ENCODE measurements at regions not wholly inside any gene's neighbourhood (a gene's known extent, or its start where the extent isn't known, plus 50 kb on each side); places are given as distances from the start of the nearest gene placed in this dataset.
"Not testable (repeated sequence)": the region's sequence is repeated elsewhere in the genome, so short reads cannot be mapped to it uniquely, and the experiment has no call there.

DNA sequence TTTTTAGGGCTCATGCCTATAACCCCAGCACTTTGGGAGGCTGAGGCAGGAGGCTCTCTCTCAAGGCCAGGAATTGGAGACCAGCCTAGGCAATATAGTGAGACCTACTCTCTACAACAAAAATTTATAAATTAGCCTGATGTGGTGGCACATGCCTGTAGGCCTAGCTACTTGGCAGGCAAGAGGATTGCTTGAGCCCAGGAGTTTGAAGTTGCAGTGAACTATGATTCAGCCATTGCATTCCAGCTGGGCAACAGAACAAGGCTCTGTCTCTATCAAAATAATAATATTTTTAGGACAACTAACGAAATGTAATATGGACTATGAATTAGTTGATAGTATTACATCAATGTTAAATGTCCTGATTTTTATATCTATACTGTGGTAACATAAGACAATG lies 68.8 kb upstream of the ARID1A start:
- peaks cover 13% of the 10 kb centered on the region for H3K4me1 ChIP-seq
- TF ChIP-seq, protein P1, sequence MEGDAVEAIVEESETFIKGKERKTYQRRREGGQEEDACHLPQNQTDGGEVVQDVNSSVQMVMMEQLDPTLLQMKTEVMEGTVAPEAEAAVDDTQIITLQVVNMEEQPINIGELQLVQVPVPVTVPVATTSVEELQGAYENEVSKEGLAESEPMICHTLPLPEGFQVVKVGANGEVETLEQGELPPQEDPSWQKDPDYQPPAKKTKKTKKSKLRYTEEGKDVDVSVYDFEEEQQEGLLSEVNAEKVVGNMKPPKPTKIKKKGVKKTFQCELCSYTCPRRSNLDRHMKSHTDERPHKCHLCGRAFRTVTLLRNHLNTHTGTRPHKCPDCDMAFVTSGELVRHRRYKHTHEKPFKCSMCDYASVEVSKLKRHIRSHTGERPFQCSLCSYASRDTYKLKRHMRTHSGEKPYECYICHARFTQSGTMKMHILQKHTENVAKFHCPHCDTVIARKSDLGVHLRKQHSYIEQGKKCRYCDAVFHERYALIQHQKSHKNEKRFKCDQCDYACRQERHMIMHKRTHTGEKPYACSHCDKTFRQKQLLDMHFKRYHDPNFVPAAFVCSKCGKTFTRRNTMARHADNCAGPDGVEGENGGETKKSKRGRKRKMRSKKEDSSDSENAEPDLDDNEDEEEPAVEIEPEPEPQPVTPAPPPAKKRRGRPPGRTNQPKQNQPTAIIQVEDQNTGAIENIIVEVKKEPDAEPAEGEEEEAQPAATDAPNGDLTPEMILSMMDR (IDR thresholded peaks at IDR 0.05): no peak
- DNase-seq (no peak), ATAC-seq (no peak)
- H3K27ac ChIP-seq: peak overlapping the region; percentile 47
- no peaks in the 10 kb centered on the region for H3K27me3 ChIP-seq
- no peak overlapping the region for H3K4me3 ChIP-seq
- intact Hi-C loops (cut with DNase I): no loop called here
- H3K9me3 ChIP-seq: no peaks in the 10 kb centered on the region
- no peaks in the 10 kb centered on the region for H3K36me3 ChIP-seq

DNA sequence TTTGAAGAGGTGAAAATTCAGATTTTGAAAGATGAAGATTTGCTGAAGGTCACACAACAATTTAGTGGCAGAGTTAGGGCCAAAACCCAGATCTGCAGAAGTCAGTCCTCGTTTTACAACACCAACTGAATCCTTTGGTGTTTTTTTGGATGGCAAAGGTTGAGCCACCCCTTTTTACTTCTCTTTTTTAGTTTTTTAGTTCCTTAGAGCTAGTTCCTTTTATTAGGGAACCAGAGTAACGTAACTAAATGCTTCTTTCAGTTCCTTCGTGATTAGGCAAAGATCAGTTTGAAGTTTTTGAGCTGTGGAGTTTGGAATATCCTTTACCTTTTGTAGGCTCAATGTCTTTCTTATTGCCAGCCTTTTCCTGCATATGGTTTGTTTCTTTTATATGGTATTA lies 67.9 kb upstream of the ARID1A start:
- TF ChIP-seq, protein P1 (IDR thresholded peaks at IDR 0.05): no peak
- H3K4me1 ChIP-seq: peaks cover 7% of the 10 kb centered on the region
- H3K27ac ChIP-seq: peak overlapping the region; percentile 55
- H3K4me3 ChIP-seq: no peak overlapping the region
- intact Hi-C loops (cut with DNase I): no loop called here
- H3K9me3 ChIP-seq: no peaks in the 10 kb centered on the region
- ATAC-seq: peak; percentile 78
- no peak for DNase-seq
- H3K27me3 ChIP-seq: no peaks in the 10 kb centered on the region
- no peaks in the 10 kb centered on the region for H3K36me3 ChIP-seq

DNA sequence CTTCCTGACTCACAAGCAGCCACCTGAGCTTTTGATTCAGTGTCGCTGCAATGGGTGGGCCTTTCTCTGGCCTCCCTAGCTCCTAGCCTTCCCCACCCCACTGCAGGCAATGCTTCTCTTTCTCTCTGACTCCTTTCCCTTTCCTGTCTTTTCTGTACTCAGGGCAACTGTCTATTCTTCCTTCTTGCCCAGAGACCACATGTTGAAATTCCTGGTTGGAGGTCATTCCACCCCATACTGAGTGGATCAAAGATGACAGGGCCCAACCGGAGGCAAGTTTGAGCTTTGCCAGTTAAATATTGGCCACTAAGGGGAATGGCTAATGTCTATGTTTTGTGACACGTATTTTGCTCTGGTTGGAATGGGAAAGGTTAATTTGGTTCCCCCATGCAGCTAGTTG lies 65.2 kb upstream of the ARID1A start:
- no peak for ATAC-seq
- H3K9me3 ChIP-seq: no peaks in the 10 kb centered on the region
- H3K4me3 ChIP-seq: no peak overlapping the region
- no peaks in the 10 kb centered on the region for H3K27me3 ChIP-seq
- intact Hi-C loops (cut with DNase I): no loop called here
- no peak overlapping the region for H3K27ac ChIP-seq
- no peaks in the 10 kb centered on the region for H3K36me3 ChIP-seq
- peak; percentile 25 for DNase-seq
- peaks cover 7% of the 10 kb centered on the region for H3K4me1 ChIP-seq
- TF ChIP-seq, protein P1 (IDR thresholded peaks at IDR 0.05): no peak

DNA sequence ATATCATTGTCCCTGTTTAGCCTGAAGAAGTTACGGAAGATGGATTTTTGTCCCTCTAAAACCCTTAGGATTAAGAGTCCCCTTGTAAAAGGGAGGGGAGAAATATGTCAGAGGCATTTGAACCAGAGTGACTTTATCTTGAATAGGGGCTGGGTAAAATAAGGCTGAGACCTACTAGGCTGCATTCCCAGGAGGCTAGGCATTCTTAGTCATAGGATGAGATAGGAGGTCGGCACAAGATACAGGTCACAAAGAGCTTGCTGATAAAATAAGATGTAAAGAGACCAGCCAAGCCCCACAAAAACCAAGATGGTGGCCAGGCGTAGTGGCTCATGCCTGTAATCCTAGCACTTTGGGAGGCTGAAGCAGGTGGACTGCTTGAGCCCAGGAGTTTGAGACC lies 60.0 kb upstream of the ARID1A start:
- intact Hi-C loops (cut with DNase I); H3K27me3 ChIP-seq; DNase-seq; ATAC-seq; H3K4me3 ChIP-seq; H3K9me3 ChIP-seq; H3K4me1 ChIP-seq; H3K36me3 ChIP-seq; H3K27ac ChIP-seq: not testable (repeated sequence)

DNA sequence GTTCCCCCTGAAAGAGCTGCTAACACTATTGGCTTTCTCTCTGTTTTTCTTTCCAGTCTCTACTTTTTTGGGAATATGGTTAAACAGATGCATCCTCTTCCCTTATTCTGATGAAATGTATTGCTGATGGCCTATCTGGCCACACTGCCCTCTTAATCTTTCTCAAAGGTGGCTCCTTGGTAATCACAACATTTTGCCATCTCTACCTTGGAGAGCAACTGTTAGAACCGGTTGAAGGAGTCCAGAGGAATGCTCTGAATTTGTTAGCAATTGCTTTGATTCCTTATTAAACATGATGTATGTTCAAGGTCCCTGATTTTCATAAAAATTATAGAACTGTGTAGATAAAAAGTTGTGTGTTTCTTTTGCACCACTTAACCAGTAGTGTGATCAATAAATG lies 50.1 kb upstream of the ARID1A start:
- H3K9me3 ChIP-seq: no peaks in the 10 kb centered on the region
- no peak overlapping the region for H3K4me3 ChIP-seq
- TF ChIP-seq, protein P1 (IDR thresholded peaks at IDR 0.05): no peak
- no peak for DNase-seq
- H3K27ac ChIP-seq: no peak overlapping the region
- ATAC-seq: no peak
- intact Hi-C loops (cut with DNase I): no loop called here
- H3K4me1 ChIP-seq: no peaks in the 10 kb centered on the region
- H3K36me3 ChIP-seq: no peaks in the 10 kb centered on the region
- no peaks in the 10 kb centered on the region for H3K27me3 ChIP-seq
